ENCODE measurements at regions not wholly inside any gene's neighbourhood (a gene's known extent, or its start where the extent isn't known, plus 50 kb on each side); places are given as distances from the start of the nearest gene placed in this dataset.

DNA sequence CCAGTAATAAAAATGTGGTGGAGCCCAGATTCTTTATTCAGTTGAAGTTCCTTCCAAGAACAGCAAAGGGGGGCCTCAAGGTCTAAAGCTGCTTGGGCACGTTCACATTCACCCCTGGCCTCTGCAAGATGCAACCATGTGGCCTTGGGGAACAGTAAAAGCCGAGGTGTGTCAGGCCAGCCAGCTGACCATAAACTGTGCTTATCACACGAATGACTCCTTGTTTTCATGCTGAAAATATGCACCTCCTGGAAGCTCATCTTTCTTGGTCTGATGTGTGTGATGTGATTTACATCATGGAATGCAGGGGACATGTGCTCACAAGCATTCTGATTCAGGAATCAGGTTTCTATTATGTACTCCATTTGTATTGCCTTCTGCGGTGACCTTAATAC, 211.6 kb upstream of the MARCKS start:
- DNase-seq (ENCODE audit: low read depth) = peak; percentile 88

DNA sequence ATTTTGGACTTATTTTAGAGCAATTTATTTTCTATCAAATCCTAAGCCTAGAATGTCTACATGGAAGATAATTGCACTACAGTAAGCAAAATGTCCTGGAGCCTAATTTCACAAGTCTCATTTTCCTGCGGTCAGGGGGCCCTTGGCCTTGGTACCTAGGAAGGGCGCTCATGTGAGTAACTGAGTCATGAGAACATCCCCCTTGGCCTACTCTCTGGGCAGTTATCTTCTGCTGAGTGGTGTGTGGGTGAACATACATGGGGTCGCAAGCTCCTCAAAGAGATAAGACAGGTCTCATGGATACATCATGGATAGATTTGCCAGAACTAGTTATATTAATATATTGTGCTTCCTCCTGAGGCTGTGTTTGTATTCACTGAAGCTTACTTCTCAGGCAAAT, 211.2 kb upstream of the MARCKS start:
- DNase-seq (ENCODE audit: low read depth) = no peak

DNA sequence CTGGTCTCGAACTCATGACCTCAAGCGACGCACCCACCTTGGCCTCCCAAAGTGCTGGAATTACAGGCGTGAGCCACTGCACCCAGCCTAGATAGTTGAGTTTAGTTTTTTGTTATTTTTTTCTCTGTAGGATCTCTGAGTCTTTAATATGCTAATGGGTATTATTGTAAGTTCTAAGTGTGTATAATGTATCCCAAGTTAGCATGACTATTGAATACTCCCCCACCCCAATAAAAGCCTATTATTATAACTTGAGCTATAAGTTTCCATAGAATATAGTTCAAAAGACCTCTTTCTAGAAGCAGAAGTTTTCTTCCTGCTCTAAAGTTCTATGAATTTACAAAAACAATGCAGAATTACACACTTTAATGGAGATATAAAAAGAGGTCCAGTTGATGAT, 210.4 kb upstream of the MARCKS start:
- no peak for DNase-seq (ENCODE audit: low read depth)

DNA sequence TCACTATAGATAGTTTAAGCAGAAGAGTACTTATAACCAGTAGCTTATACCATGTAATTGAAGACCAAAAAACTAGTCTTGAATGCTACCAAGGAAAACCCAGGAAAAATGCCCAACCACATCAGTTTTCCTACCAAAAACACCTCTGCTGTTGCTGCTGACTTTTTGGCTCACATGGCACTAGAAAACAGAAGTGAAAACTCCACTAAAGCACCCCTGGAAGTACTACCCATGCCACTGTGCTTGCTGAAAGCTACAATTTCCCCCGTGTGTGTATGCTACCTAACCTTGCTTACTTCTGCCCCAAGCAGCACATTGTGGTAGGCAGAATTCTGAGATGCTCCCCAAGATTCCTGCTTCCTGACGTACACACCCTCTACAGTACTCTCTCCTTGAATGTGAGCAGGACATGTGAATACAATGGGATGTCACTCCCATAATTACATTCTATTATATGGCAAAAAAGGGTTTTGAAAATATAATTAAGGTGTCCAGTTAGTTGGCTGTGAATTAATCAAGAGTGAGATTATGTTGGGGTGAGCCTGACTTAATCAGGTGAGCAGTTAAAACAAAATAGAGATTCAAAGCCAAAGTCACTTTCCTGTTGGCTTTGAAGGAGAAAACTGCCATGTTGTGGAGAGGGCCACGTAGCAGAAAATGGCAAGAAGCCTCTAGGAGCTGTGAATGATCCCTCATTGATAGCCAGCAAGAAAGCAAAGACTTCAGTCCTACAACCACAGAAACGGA, 209.8 kb upstream of the MARCKS start:
- DNase-seq (ENCODE audit: low read depth) = no peak

DNA sequence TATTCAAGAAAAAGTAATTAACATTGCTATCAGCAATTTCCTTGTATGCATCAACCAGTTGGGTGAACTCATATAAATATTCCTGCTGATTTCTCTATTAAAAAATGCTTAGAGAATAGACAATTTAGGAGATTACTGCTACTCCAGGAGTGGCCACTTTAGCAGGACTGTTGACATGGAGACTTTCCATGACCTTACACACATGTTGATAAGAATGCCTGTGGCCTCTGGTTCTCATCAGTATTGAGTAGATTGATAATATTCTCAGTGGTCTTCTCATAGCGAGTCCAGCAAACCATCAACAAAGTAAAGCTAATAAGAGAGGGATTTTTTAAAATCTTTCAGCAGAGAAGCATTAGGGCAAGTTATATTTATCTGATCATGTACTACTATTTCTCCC, 208.4 kb upstream of the MARCKS start:
- DNase-seq (ENCODE audit: low read depth) = no peak

DNA sequence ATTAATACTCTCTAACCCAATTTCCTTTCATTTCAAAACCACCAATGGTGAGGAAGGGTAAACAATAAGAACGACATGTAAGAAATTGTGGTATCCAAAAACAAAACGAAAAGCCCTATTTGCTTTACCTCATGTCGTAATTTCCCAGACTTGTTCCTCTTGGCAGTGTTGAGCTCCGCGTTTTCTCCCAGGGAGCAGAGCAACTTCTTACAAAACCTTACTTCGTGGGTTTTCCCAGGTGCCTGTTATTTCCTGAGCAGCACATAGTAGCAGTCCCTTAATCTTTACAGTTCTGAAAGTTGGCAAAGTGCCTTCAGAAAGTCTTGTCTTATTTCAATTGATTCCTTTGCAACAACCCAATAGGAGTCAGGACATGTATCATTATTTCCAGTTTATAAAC, 207.9 kb upstream of the MARCKS start:
- DNase-seq (ENCODE audit: low read depth) = no peak

DNA sequence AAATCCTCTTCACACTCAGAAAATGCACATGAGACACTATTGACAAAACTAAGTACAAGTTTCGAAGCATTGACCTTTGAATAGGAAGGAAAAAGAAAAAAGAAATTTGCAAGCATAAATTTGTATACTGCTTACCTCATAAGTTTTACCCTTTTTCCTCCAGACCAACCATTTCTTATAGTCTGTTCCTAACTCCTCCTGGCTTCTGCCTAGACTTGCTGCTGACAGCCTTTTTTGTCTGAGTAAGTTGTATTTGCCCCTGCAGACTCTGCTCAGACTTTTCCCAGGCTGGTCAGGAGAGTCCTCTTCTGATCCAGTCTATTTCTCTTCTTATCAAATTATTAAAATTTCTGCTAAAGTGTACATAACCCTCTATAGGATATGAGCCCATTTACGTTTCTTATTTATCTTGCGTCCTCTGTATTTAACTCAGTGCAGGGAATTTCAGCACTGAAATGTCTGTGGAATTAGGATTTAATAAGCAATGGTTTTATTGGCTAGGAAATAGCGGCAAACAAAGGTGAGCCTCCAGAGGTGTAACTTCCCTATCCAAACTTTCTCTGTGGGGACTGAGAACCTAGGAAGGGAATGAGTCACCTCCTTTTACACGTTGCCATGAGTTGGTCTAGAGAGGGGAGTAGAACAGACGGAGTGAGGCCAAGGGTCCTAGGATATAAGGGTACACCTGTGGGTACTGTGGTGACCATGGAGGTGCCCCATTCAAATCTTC, 207.1 kb upstream of the MARCKS start:
- no peak for DNase-seq (ENCODE audit: low read depth)

DNA sequence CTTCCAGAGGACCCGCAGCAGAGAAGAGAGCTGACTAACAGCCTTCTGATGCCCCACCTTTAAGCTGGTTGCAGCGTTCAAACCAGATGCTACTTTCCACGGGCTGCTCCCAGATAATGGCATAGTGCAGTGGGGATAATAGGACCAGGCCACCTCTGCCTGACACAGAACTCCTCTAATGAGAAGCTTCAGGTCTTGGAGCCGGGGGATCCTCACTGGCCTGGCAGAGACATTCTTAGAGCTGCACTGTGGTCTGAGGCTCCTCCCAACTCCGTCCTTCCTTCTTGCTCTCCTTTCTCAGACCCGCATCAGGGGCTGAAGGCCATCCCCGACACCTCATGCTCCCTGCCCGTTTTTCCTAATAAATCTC, 206.6 kb upstream of the MARCKS start:
- no peak for DNase-seq (ENCODE audit: low read depth)

DNA sequence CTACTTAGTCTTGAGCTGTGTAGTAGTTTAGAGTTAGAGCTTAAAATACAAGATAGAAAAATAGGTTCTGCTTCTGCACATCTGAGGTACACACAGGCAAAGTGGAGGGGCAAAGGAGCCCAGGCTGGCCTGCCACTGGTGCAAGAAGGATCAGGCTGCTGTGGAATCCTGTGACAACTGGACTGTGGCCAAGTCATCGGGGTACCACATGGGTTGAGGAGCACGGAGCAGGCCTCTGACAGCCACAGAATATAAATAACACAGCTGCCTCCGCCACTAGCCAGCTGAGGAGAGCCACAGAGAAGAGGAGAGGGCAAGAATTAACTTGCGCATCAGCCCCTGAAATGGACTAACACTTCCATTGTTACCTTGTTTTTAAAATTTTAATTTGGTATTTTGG, 206.0 kb upstream of the MARCKS start:
- DNase-seq (ENCODE audit: low read depth) = no peak

DNA sequence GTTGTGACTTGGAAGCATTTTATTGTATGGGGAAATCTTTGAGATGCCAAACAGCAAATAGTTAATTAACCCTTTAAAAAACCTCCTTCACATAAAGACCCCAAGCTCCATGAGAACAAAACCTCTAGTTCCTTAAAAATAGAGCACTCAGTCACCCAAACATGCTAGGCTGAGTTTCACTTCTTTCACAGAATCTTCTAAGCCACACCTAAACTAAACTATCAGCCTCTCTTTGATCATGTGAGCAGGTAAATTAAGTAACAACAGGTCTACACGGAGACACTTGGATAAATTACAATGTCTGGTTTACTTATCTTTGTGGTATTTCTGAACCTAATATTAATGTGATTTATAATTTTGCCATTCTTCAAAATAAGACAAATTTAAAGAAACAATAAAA, 205.2 kb upstream of the MARCKS start:
- DNase-seq (ENCODE audit: low read depth) = no peak

DNA sequence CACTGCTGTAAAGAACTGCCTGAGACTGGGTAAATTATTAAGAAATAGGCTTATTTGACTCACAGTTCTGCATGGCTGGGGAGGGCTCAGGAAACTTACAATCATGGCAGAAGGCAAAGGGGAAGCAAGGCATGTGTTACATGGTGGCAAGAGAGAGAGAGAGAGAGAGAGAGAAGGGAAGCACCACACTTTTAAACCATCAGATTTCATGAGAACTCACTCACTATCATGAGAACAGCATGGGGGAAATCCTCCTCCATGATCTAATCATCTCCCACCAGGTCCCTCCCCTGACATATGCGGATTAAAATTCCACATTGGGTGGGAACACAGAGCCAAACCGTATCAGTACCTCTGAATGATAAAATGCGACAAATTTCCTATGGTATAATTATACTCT, 203.9 kb upstream of the MARCKS start:
- no peak for DNase-seq (ENCODE audit: low read depth)

DNA sequence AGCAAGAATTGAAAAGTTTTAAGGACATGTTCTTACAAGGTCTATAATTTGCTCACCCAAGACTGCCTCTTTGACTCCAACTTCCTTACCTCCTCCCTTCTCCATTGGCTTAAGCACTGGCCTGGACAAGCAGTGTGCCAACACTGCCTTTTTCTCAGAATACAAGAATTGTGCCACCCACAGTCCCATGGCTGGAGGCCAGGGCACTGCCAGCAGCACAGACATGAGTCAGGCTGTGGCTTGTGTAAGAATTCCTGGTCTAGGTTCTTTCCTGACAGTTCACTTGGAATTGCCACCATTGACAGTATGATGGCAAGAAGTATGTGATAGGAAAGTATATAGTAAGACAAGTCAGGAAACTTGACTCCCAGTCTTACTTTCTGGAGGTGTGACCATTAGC, 202.7 kb upstream of the MARCKS start:
- peak; percentile 57 for DNase-seq (ENCODE audit: low read depth)

DNA sequence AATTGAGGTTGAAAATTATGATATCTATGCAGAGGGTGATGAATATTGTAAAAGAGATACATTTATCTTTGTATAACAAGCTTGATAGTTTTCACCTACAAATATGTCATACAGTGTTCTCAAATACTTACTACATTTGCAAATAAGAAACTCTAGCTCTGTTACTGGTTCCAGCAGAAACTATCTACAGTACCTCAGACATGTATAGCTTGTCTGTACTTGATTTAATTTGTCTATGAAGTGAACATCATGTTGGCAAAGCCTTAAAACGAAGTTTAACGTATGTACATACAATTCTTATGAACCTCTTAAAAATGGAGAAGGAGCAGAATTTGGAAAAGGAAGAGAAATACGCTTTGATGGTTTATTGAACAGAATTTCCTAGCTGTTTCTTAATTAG, 201.4 kb upstream of the MARCKS start:
- no peak for DNase-seq (ENCODE audit: low read depth)

DNA sequence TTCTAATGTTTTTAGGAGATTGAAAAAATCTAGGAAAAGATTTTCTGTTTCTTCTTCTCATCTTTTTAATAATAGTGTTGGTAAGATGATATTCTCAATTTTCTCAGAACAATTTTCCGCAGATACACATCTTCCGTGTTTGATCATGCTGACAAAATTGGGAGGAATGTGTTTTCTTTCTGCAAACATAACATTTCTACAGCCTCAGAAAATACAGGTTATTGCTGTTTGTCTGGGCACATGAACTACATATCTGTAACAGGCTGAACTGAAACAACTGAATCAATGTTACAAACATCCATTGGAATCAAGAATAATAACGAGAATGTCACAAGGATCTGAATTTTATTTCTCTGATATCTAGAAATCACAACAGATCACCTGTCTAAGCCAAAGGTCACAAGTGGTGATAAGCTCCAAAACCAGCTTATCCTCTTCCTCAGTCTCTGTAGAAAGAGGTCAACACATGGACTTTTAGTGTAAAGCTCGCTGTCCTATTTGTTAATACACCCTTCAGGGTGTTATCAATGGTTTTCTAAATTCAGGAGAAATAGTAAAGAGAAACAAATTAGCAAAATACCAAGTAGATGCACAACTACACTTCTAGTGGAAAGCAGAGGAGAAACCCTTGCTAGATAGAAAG, 197.3 kb upstream of the MARCKS start:
- DNase-seq (ENCODE audit: low read depth) = no peak

DNA sequence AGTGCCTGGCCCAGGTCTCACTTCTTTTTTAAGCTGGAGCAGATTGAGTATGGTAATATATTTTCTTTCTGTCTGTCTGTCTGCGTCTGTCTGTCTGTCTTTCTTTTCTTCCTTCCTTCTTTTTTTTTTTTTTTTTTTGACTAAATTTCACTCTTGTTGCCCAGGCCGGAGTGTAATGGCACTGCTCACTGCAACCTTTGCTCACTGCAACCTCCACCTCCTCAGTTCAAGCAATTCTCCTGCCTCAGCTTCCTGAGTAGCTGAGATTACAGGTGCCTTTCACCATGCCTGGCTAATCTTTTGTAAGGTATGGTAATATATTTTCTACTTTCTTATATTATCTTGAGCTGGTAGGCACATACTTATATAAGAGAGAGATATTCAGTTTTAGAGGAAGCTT, 196.3 kb upstream of the MARCKS start:
- DNase-seq (ENCODE audit: low read depth) = no peak

DNA sequence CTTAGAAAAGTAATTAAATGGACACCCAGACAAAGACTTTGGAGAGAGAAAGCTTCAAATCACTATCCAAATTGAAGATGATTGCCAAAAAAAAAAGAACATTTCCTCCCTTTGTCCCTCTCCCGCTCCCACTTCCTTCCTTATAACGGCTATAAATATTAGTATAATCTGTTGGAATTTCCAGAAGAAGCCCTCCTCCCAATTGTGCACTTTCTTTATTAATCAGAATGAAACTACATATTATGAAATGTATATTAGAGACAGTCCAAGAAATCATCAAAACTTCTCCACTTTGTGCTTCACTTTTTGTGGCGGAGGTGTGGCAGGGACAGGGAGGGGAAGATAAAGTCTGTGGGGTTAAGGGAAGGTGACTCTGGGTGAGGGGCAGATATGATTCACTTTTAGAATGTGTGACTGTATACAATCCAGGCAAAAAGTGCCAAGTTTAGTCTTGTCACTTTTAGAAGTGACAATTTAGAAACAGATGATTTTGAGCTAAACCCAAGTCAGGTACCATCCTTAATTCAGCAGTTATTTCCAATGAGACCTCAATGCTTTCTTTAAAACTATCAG, 195.0 kb upstream of the MARCKS start:
- DNase-seq (ENCODE audit: low read depth) = no peak

DNA sequence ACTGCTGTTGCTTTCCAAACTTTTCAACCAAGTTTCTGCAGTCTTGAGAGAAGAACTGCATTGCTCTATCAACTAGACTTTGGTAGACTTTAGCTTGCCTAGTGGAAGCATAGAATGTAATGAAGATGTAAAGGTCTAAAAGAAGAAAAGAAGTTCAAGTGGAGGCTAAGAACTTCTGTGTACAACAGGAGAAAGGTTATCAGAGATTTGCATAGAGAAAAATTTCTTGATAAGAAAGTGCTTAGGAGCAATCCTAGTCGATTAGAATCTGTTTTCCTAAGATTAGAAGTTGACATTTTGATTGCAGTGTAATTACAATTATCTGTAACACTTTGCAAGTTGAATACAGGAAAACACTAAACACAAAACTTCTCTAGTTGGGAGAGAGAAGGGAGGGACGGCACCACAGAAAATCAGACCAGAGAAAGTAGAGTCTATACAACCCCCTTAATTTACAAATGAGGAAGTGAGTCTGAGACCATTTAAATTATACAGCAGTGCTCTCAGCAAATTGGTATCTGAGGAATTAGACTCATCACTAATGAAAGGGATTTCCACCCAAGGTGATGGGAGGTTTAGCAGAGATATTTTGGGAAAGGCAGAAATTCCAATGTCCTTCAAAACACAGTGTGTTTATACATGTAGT, 194.3 kb upstream of the MARCKS start:
- DNase-seq (ENCODE audit: low read depth) = no peak

DNA sequence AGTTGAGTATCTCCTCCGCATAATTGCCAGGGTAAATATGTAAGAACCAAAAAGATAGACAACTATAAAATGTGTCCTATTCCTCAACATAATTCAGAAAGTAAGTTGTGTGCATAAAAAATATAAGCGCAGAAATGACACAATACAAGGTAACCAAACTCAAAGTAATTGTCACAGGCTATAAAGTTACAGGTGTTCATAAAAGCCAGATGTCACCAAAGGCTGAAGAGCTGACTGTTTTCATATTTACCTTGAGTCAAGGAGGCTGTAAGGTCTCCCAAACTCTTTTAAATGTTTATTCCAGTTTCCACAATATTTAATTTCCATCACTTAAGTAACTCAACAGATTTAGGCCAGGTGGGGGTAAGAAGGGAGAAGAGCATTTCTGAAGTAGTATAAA, 192.2 kb upstream of the MARCKS start:
- DNase-seq (ENCODE audit: low read depth) = no peak

DNA sequence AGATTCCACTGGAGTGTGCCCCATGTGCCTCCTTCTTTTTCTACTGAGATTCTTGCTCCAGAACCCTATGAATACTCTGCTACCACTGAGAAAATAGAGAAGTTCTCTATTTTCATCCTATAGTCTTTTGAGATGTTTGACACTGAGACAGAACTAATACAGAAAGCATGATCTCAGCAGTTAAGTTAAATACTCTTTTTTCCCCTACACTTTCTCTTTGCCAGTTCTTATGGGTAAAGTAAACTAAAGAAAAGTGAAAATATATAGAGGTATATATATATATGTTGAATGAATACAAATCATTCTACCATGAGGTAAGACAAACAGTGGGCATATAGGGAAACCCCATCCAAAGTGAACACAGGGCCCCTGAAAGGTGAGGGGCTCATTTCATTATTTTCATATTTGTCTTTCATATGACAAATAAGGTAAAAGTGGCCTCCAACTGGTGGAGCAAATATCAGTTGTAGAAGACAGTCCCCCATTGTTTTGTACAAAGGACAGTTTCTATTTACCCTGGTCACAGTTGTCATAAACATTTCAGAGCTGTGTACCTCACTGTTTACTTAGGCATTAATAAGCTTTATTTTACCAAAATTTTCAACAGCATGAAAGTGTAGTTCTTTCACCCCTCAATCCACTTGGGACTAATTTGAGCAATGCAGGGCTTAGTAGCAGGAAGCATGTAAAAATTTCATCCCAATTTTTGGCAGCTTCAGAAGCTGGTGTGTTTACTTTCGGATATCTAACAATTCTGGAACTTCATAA, 188.3 kb upstream of the MARCKS start:
- DNase-seq (ENCODE audit: low read depth) = no peak

DNA sequence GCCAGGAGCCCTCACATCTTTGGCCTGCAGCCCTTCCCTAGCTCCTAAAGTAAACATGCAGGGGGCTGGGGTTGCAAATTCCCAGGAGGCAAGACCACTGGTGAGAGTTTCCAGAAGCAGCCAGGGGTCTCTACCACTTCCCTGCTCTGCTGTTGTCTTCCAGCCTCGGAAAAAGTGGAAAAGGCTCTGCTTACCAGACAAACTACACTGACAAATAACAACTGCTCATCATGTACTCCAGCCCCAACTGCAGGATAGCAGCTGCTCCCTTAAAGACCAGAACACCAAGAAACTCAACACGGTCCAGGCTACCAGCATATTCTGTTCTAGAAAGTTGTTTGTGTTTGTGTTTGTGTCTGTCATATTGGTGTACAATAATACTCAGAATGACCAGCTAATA, 187.5 kb upstream of the MARCKS start:
- no peak for DNase-seq (ENCODE audit: low read depth)

DNA sequence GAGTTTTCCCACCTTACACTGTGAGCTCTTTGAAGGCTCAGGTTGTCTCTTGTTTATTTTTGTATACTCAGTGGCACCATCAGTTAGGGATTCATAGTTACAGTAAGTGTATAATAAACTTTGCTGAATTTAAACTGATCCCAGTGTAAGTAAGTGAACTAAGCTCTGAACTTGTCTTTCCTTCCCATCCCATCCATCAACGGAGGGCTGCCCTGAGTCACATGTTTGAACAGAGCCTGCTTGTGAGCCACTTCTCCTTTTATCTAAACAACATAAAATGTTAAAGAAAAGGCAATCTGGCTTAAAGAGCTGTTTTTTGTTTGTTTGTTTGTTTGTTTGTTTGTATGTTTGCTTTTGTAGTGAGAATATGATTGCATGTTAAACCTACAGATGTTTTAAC, 185.7 kb upstream of the MARCKS start:
- no peak for DNase-seq (ENCODE audit: low read depth)

Measured in HS-5 (cell line).